ENCODE measurements at regions not wholly inside any gene's neighbourhood (a gene's known extent, or its start where the extent isn't known, plus 50 kb on each side); places are given as distances from the start of the nearest gene placed in this dataset.

- TF ChIP-seq CTCF (IDR thresholded peaks at IDR 0.05) (no peak), POLR2A (IDR thresholded peaks at IDR 0.05) (no peak)
Measured at GRCh38 chr16:86189934-86190333, 291.0 kb downstream of the IRF8 start.
